Activated naive CD4-positive, alpha-beta T cell treated with anti-CD3 and anti-CD28 coated beads, Interleukin-2, amount 50 U/mL, for 72 hours (primary cell): ENCODE measurements at regions not wholly inside any gene's neighbourhood (a gene's known extent, or its start where the extent isn't known, plus 50 kb on each side); places are given as distances from the start of the nearest gene placed in this dataset.

Experiments used
- ATAC-seq, 2 donors: fragments of 150-1000 bp; cut with Tn5 transposase; 2 replicates each; pipeline ENCODE4 v1.10.0; 2021; ENCODE audit warnings: mild to moderate bottlenecking in 2 of 2, moderate library complexity in 2 of 2
- DNase-seq, 2 donors: peaks; one replicate each; pipeline ENCODE4 v3.0.0; 2021 to 2022; ENCODE audit warnings: low spot score in 2 of 2
- H3K27ac Mint-ChIP-seq, 2 donors: one replicate each; pipeline ENCODE4 v1.8.0; 2022; ENCODE audit warnings: mild to moderate bottlenecking in 2 of 2, mixed read lengths in 2 of 2
- H3K36me3 Mint-ChIP-seq, 2 donors: one replicate each; pipeline ENCODE4 v1.8.0; 2022; ENCODE audit warnings: mixed read lengths in 2 of 2
- H3K9me3 Mint-ChIP-seq, 2 donors: one replicate each; pipeline ENCODE4 v1.8.0; 2022; ENCODE audit warnings: mixed read lengths in 2 of 2

DNA sequence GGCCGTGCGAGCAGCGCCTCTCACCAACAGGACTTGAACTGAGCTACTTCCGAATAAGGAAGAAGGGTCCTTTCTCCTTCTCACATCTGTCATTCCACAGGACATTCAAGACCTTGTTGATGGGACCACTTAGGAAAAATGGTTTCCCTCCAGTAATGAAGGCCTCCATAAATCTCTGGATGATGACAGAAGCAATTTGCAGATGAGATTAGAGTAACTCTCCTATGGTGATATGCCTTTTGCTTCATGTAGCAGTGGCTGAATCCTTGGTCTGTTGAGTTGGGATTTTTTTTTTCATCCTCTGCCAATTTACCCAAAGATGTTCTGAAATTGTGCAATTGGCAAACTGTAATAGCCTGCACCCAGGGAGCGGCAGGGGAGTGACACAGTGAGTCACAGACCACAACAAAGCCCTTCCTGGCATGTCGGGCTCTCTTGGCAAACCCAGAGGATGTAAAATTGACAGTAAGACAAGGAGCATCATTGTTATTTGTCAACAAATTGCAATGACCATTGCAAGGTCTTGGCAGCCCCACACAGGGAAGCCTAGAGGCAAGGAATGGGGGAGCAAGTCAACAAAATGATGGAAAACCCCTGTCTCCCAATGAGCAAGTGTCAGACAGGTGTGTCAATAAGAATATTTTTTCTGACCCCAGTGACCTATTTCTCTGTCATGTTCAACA, 275.9 kb downstream of the ACTL7B start:
- H3K9me3 Mint-ChIP-seq, result peaks cover 0 to 4% of the 10 kb centered on the region in 2 donors

DNA sequence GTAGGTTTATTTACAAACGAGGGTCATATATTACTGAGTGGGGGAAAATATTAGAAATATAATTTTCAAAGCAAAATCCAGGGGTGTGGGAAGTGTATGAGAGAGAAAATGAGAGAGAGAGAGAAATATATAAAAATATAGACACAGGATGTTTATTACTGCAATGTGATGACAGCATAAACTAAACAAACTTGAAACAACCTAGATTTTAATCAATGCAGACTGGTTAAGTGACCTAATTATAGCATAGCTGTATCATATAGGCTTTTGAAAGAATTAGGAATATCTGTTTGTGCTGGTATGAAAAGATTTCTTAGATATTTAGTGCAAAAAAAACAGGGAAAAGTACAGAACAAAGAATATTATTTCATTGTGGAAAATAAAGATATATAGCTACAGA, 280.5 kb downstream of the ACTL7B start:
- Mint-ChIP-seq H3K27ac (no peak overlapping the region), H3K9me3 (peaks cover 0 to 7% of the 10 kb centered on the region in 2 donors), H3K36me3 (no peaks in the 10 kb centered on the region)
- ATAC-seq, result no peak
- no peak for DNase-seq

More for the DNA sequence above, 275.9 kb downstream of the ACTL7B start:
- DNase-seq (no peak), ATAC-seq (no peak)
- Mint-ChIP-seq H3K36me3 (no peaks in the 10 kb centered on the region), H3K27ac (no peak overlapping the region)

DNA sequence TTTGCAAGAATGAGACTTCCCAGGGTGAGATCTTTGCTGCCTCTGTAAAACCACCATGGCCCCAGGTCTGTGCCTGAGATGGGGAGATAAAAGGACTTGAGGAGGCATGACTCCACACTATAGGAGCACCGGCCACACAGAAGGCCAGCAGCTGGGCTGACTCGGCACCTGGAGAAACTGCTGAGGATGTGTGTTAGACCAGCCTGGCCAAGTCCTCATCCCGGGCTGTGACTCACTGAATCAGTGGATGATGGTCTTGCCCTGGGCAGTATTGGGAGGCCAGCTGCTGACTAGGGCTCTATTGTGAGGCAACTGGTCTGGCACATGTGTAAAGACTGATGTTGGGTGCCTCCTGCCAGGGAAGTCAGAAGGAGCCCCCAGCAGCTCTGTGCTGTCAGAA, 286.2 kb downstream of the ACTL7B start:
- Mint-ChIP-seq H3K36me3 (no peaks in the 10 kb centered on the region), H3K9me3 (peaks cover 0 to 3% of the 10 kb centered on the region in 2 donors), H3K27ac (no peak overlapping the region)
- DNase-seq (no peak), ATAC-seq (no peak)

DNA sequence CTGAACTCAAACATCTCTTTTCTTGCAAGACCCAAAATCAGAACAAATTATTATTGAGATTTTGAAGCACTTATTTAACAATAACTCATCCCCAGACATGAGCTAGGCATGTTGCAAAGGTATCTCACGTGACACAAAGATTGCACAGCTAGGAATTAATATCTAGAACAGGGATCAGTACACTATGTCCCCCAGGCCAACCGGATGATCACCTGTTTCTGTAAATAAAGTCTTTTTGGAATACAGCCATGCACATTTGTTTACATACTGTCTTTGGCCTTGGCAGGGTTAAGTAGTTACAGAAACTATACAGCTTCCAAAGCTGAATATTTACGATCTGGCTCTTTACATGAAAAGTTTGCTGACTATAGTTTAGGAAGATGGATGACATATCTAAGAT, 287.7 kb downstream of the ACTL7B start:
- Mint-ChIP-seq H3K9me3 (no peaks in the 10 kb centered on the region), H3K27ac (no peak overlapping the region), H3K36me3 (no peaks in the 10 kb centered on the region)
- no peak for ATAC-seq
- no peak for DNase-seq

DNA sequence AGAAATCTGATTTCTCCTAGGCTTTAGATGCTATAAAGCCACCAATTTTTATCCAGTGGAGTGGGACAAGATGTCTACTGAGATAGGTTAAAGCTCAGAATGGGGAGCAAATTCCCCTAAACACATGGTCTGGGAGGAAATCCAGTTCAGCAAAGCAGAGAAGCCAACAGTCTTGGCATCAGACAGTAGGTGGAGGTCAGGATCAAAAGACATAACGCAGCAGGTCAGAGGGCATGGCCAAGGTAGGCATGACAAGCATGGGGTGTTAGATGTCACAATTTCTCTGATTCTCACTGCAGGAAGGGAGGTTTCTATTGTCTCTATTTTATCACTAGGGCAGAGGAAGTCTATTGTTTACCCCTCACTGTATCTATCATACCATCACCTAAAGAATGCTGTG, 288.2 kb downstream of the ACTL7B start:
- no peak overlapping the region for H3K27ac Mint-ChIP-seq
- ATAC-seq, result no peak
- DNase-seq, result no peak
- no peaks in the 10 kb centered on the region for H3K9me3 Mint-ChIP-seq
- H3K36me3 Mint-ChIP-seq, result no peaks in the 10 kb centered on the region

DNA sequence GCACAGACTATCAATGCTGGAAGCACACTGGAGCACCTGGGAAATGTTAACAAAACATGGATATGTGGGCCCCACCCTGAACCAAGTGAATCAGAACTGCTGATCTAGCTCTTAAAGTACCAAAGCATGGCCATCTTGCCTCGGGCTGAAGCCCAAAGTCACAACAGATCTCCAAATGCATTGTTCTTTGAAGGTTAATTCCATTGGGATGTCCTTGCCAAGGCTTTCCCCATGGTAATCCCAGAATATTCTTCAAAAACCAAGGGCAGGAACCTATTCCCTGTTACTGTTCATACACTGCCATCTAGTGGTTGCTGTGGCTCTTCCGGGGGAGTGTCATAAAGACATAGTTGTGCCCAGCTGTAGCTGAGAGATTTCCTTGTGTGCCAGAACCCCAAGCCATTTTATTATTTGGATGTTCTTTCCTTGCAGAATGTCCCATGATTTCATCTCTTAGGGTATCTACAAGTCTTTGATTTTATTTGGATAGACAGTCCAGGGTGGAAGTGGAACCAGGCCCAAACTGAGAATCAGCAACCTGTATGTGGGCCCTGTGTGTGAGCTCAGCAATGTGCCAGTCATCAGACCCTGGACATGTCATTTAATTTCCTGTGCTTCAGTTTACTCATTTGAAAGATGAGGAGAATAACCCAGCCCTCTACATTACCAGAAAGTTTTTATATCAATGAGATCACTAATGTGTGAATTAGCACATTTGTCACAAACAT, 290.0 kb downstream of the ACTL7B start:
- no peaks in the 10 kb centered on the region for H3K9me3 Mint-ChIP-seq
- peak in 1 of 2 donors; percentile 63 for ATAC-seq
- peak in 1 of 2 donors; percentile 23 for DNase-seq

DNA sequence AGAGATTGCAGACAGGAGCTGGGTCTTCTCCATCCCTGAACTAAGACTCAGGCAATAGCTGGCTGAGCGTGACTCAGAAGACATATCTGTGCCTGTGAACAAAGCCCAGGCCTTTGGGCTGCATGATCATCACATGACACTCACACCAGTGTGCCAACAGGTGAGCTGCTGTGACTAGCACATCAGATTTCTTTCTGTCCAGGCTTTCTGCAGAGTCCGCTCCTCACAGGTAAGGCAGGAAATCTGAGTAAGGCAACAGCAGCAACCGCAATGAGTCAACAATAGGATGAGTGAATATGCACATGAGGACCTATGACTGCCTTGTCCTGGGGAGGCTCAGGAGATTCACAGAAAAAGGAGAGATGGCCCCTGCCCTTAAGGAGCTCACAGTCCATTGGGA, 293.6 kb downstream of the ACTL7B start:
- no peaks in the 10 kb centered on the region for H3K9me3 Mint-ChIP-seq
- no peaks in the 10 kb centered on the region for H3K36me3 Mint-ChIP-seq
- DNase-seq, result no peak
- H3K27ac Mint-ChIP-seq, result no peak overlapping the region
- no peak for ATAC-seq

More for the DNA sequence above, 290.0 kb downstream of the ACTL7B start:
- no peak overlapping the region for H3K27ac Mint-ChIP-seq
- H3K36me3 Mint-ChIP-seq, result no peaks in the 10 kb centered on the region

DNA sequence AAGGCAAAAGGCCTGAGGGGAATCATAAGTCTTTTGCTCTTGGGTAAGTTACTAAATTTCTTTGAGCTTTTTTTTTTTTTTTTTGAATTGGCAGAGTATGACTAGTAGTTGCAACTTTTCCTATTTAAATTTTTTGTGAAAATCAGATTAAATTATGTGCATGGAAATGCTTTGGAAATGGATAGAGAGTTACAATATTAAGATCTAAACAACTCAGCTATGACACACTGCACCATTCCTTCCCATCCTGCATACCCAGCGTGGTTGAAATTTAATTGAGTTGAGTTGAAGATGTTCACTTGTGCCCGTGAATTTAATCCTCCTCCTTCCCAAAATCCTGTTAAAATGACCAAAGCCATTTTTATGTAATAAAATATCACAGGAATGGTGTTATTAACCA, 296.4 kb downstream of the ACTL7B start:
- no peaks in the 10 kb centered on the region for H3K36me3 Mint-ChIP-seq
- ATAC-seq, result no peak
- DNase-seq, result no peak
- H3K9me3 Mint-ChIP-seq, result no peaks in the 10 kb centered on the region
- no peak overlapping the region for H3K27ac Mint-ChIP-seq

DNA sequence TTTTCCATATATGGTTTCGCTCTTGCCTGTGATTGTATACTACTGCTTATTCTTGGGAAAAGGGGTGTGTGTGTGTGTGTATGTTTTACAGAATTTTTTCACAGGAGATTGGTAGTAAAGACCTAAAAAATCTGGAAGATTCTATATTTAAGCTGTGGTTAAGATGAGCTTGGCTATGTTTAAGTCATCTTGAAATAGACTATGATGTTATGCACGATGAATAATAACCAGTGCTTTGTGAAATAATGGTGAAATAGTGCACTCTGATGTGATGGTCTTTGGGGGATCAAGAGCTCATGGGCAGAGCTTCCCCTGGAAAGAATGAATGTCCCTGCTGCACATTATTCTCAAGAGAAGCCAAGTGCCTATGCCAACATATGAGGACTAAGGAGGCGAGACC, 301.0 kb downstream of the ACTL7B start:
- Mint-ChIP-seq H3K9me3 (no peaks in the 10 kb centered on the region), H3K36me3 (no peaks in the 10 kb centered on the region), H3K27ac (no peak overlapping the region)
- no peak for ATAC-seq
- no peak for DNase-seq

DNA sequence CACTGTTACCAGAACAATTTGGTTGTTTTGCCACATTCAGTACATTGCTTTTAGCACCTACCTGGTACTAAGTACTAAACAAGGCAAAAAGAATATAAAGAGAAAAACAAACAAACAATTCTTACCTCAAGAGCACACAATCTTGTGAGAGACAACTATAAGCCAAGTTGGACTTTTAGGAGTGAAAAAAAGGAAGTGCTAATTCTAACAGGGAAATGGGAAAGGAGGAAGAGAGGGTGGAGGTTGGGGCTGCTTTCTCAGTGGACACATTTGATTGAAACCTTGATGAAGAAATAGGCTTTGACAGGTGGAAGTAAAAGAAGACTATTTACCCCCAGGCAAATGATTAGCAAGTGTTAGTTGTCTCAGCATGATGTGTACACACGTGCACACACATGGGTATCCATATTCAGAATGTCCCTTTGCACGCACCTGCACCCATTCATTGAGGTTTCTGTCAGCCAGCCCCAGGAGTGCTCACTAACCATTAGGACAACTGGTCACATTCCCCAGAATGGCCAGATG, 302.6 kb downstream of the ACTL7B start:
- DNase-seq (no peak), ATAC-seq (no peak)
- H3K9me3 Mint-ChIP-seq, result no peaks in the 10 kb centered on the region
- no peak overlapping the region for H3K27ac Mint-ChIP-seq
- no peaks in the 10 kb centered on the region for H3K36me3 Mint-ChIP-seq

DNA sequence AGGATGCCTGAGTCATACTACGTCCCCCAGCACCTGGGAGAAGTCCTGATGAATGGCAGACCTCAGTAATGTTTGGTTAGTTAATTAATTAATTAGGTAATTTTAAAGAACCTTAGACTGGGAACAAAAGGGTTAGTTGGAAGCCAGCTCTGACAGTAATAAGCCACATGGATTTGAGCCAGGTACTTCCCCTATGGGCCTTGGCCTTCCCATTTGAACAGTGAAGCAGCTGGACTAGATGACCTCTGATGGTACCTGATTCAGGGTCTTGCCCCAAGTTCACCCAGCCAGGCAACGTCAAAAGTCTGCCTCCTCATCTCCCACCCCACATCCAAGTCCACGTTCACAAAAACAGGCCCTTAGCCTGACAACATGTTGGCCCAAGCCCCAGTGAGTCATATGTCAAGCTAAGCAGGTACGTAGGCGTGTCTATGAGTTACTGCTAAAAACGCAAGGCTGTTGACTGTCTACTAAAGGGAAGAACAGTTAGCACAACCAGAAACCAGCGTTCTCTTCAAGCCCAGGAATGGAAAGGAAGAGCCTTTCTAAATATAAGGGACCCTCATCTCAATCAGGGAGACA, 303.2 kb downstream of the ACTL7B start:
- Mint-ChIP-seq H3K36me3 (no peaks in the 10 kb centered on the region), H3K9me3 (no peaks in the 10 kb centered on the region), H3K27ac (no peak overlapping the region)
- DNase-seq (no peak), ATAC-seq (no peak)

DNA sequence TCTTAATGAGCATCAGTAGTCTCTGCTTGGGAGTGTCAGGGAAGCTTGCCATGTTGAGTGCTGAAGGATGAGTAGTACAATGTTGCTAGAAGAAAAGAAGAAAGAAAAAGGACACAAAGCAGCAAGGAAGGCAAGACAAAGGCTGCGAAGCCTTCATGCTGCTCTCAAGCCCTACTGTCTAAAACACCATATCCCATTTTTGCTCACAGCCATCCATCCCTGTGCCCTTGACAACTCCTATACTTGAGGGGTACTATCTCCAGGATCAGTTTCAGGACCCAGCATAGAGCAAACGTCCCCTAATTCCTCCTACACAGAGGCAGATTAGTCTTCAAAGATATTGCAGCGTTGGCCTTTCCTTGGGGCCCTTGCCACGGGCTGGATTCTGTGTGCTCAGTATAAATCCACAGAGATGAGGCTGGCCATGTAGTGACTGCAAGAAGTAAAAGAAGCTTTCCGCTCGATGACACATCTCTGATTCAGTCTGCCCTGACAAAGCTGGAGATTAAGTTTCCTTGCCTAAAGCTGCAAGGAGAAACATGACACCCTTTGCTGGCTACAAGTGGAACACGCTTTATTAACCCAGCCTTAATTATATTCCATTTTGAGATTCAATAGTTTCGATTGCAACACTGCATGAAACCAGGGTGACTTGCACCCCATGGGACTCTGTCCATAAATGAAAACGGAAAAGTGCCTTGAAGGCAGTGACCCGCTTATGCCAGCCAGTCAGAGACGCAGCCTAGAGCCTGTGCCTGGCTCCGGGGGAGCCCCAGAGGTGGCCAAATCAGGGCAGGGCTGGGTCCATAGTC, 304.6 kb downstream of the ACTL7B start:
- Mint-ChIP-seq H3K27ac (no peak overlapping the region), H3K9me3 (no peaks in the 10 kb centered on the region), H3K36me3 (no peaks in the 10 kb centered on the region)
- ATAC-seq (no peak), DNase-seq (no peak)

DNA sequence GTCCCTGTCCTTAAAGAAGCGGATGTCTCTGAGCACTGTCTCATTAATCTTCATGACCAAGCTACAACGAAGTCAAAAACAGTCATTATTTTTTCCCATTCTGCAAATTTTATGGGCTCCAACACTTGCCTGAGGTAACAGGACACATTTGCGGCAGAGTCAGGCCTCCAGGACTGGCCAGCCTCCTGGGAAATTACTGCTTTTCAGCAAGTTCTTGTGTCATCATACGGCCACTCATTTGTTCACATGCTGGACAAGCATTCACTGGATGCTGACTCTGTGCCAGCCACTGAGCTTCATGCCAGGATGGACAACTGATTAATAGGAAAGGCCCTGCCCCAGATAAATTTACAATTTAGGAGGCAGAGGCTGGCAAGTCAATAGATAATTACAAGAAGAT, 305.7 kb downstream of the ACTL7B start:
- DNase-seq (no peak), ATAC-seq (no peak)
- H3K9me3 Mint-ChIP-seq, result no peaks in the 10 kb centered on the region

DNA sequence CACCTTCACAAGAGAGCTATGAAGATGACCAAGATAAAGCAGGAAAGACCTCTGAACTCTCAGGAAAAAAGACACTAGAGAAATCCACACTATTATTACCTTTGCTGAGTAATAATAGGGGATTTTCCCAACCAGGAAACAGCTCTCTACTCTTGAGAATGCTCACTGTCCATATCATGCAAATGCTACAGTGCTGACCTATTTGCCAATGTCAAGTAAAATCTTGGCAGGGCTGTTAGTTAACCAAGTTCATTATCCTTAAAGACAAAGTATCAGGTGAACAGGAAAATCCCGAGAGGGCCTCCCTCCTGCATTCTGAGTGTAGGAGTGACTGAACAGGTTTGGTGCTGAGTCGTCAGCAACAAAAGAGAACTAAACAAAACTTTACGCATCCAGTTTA, 306.6 kb downstream of the ACTL7B start:
- Mint-ChIP-seq H3K27ac (no peak overlapping the region), H3K36me3 (no peaks in the 10 kb centered on the region), H3K9me3 (no peaks in the 10 kb centered on the region)
- ATAC-seq (no peak), DNase-seq (no peak)

More for the DNA sequence above, 305.7 kb downstream of the ACTL7B start:
- Mint-ChIP-seq H3K27ac (no peak overlapping the region), H3K36me3 (no peaks in the 10 kb centered on the region)

DNA sequence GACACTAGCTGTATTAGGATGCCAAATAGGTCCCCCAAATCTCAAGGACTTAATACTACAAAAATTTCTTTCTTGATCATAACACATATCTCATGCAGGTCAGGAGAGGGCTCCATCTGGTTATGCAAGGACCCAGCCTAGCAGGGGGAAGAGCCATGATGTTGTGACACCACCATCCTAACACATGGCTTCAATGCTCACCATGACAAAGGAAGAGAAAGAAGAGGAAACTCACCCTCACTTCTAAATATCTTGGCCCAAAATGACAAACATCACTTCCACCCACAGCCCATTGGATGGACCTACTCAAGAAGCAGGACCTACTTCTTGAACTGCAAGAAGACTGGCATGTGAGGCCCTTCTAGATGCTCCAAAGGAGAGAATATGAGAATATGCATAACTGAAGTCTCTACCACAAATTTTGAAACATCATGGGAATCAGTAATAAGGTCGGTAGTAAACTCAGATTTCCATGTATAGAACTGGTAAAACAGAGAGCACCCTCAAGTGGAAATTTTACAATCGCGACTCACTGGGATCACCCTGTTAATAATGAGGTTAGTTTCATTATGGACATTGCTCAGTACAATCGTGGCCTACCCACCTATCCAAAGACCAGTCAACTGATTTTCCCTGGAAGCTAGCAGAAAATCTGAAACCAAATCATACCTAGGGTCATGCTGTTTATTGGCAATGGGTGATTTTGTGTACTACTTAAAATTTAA, 308.2 kb downstream of the ACTL7B start:
- Mint-ChIP-seq H3K9me3 (no peaks in the 10 kb centered on the region), H3K36me3 (no peaks in the 10 kb centered on the region), H3K27ac (no peak overlapping the region)
- DNase-seq, result no peak
- no peak for ATAC-seq

DNA sequence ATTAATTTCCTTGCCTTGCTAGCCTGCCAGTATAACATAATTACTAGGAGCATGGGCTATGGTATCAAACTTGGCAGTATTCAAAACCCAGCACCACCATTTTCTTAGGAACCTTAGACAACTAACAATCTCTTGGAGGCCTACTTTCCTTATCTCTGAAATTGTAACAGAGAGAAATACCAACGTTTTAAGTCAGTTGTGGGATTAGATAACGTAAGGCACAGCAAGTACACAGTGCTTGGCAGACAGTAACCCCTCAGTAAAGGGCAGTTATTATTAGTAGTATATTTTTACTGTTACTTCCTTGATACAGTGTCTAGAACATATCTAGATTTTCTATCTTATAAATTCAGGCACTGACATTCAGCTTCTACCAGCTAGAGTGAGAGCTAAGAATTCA, 309.6 kb downstream of the ACTL7B start:
- ATAC-seq (no peak), DNase-seq (no peak)
- no peak overlapping the region for H3K27ac Mint-ChIP-seq
- no peaks in the 10 kb centered on the region for H3K36me3 Mint-ChIP-seq
- H3K9me3 Mint-ChIP-seq, result no peaks in the 10 kb centered on the region
